T47D (cell line): ENCODE measurements at regions not wholly inside any gene's neighbourhood (a gene's known extent, or its start where the extent isn't known, plus 50 kb on each side); places are given as distances from the start of the nearest gene placed in this dataset.

ENCODE experiments used
- DNase-seq, 2 experiments: peaks; one replicate each; pipeline versions ENCODE4 v3.0.0 to v3.0.0-alpha.2; 2011 to 2012; ENCODE audit warnings: low read depth in 1 of 2, low spot score in 1 of 2
- JUND ChIP-seq: IDR thresholded peaks from 2 replicates; pipeline ENCODE4 v1.6.1; 2012; ENCODE audit warnings: low read depth
- in situ Hi-C: cut with HindIII; loops from 2 replicates; pipeline ENCODE4 v1.10.0; 2016; ENCODE audit warnings: low sequenced_read_pairs, low pct_unique_long_range_greater_than_20kb

DNA sequence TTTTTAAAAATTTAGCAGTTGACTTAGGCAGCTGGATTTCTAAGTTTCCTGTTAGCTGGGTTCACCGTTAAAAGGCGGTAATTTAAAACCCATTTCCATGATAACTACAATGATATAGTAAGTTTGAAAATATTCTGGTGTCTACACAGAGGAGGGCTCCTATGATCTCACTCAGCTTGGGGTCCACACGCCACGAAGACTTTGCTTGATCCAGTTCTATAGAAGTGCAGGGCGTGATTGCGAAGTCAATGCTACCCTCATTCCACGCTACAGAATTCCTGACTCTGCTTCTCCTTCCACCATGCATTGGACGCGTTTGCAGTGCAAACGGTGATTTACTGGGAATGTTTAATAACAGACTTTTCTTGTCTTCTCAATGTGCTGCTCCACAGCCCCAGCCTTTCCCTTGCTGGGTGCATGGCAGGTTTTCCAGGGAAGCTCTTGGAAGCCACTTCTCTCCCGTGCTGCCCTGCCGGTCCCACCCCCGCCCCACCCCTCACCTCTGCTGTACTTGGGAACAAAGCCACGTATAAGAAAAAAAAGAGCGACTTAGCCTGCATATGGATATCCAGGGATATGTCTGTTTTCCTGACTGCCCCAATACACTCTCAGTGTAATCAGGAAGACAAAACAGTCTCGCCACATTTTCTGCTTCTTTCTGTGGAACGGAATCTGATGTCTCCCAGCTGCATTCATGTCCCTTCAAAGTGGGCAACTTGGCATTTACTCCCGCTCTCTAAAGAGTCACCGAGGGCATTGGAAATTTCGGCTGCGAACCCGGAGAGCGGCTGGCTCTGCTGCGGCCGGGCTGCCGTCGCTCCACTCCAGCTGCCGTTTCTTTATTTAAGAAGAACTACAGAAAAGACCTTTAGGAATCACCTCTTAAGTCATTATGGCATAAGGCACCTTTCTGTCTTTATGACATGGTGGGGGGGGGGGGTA is 434.4 kb upstream of the MGMT start:
- in situ Hi-C loops: no loop called here
- no peak for DNase-seq
- TF ChIP-seq JUND: no peak

DNA sequence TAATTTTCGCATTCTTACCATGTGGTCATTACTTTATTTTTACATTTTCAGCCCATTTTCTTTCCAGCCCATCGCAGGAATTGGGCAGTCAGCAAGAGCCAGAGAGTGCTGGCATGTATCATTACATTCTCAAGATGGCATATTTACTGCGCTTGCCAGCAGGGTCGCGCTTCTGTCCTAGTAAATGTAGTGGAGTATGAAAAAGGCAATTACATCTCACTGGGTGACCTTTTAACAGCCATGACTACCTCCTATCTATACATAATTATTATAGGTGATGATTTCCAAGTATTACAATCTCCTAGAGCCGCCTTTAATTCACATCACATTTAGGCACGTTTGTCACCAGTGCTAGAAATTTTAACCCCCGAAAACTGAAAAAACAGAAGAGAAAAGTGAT is 433.7 kb upstream of the MGMT start:
- DNase-seq: no peak
- TF ChIP-seq JUND: no peak
- in situ Hi-C loops: no loop called here

DNA sequence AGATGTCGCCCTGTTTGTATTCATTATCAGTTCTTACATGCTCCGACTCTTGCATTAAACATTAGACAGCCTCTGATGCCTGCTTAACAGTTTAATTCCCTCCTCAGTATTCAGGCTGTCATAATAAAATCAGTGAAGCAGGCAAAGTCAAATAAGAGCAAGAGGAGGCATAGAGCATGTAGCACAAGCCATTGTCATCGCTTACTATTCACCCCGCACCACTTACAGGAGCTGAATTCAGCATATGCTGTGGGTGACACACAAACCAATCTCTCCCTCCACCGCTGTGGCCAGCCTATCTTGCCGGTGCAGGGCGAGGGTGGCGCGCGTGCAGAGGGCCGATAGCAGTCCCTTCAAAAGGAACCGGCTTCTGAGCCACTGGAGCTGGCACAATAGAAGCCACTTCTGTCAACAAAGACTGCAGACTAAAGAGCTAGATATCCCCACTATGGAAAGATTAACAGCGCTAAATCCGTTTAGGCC is 433.2 kb upstream of the MGMT start:
- in situ Hi-C loops: no loop called here
- TF ChIP-seq JUND: no peak
- no peak for DNase-seq

DNA sequence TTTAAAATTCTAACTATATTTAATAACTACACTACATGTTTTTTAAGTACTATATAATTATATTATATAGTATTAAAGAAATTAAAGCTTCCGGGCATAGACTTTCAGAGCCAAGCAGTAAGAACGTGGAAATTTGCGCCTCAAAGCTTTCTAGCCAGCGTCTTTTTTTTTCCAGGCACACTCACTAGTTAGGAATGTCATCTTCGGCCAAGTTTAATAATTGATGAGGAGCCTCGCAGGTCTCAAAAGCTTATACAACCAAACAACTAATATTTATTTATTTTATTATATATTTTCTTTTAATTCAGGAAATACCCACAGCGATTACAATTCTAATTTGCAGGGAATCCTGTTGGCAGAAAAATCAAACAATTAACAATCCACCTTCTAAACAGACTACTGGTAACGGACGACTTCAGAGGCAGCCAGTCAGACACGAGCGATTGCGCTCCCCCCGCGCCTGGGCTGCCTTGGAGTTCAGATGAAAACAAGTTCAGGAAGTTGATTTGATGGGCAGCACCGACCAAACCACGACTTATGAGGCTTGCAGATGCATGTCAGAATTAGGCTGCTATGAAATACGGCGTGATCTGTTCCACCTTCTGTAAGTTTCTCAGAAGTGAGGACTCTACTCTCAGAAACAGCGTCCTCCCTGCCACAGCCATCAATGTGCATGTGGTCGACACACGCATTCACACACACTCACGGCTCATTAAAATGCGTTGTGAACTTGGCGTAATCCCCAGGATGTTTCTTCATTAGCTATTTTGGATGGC is 431.8 kb upstream of the MGMT start:
- TF ChIP-seq JUND: no peak
- DNase-seq: no peak
- in situ Hi-C loops: no loop called here

DNA sequence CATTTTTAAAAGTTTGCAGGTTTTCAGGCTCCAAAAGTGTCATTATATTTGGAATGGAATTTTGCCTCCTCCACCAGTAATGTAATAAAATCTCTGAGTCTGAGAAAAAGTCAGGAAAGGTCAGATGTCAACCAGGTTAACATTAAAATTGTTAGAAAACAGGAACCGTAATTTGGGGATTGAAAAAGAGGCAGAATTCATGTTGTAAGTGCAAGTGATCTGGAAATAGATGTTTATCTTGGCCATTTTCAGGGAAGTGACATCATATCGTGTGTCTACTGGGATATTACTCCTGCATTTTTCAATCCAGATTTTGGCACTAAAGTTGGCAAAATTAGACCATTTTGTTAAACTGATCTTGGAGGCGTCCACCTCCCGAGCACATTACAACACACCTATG is 428.5 kb upstream of the MGMT start:
- TF ChIP-seq JUND: no peak
- in situ Hi-C loops: no loop called here
- DNase-seq: no peak

DNA sequence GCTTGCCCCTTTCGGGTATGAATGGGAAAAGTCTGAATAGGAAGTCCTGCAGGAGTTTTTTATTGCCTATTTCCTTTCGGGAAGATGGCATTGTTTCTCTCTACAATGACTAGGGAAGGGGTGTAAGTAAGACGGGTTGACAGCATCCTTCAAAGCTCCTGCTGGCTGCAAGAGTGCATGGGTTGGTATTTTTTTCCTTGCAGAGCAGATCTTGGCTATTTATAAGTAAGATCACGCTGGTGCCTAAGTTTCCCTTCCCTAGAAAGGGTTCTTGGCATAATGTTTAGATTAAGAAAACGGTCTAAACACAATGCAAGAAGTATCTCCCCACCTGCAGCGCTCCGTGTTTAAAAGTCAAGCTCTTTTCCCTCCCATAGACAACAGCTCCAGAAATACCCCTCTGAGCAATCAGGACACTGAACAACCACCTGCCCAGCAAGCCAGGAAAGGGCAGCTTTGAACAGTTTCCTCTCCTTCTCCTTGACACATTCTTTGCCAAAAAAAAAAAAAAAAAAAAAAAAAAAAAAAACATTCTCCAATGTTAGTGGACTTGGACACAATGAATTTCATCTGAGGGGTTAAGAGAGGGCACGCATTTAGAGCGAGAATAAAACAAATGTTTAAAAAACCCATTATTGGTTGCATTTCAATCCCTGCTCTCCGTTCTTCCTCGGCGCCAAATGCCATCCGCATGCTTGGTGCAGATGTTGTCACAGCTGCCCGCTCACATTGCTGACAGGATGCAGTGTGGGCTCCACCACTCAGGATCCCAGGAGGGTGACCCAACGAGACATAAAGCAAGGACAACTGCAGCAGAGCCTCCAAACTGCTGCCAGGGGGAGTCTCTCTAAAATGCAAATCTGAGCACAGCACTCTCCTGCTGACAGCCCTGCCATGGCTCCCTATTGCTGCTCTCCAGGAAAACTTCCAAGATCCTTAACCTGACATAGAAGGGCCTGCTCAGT is 427.4 kb upstream of the MGMT start:
- in situ Hi-C loops: no loop called here

DNA sequence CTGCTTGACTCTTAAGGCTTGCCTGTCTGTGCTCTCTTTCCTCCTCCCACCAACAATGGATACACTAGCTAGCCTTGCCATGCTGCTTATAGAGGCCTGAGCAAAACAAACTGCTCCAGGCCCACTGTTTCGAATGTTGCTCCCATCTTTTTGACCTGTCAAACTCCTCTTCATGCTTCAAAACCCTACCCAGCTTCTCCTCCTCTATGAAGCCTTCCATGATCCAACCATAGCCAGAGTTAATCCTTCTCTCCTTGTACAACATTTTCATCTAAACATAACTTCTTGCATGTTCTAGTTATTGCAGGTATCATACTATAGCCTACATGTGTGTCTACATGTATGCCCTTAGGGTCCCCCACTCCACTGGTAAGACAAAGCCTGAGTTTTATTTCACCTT is 426.7 kb upstream of the MGMT start:
- no peak for TF ChIP-seq JUND
- in situ Hi-C loops: no loop called here
- DNase-seq: no peak

More for the DNA sequence above, 427.4 kb upstream of the MGMT start:
- no peak for TF ChIP-seq JUND
- no peak for DNase-seq

DNA sequence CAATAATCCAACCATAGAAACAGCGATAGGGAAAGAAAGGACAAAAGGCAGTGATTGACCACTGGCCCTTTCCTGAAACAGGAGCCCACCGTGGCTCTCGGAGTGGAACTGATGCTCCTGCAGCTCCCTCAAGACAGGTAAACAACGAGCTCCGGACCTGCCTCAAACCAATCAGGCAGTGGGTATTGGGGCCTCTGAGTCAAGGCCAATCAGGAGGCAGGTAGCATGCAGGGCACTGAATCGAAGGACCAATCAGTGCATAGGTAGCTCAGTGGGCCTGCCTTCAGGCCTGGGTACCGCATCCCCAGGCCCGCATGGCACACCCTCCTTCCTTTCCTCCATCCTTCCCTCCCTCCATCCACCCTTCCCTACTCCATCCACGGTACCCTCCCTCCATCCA is 425.1 kb upstream of the MGMT start:
- TF ChIP-seq JUND: no peak
- in situ Hi-C loops: no loop called here
- no peak for DNase-seq

DNA sequence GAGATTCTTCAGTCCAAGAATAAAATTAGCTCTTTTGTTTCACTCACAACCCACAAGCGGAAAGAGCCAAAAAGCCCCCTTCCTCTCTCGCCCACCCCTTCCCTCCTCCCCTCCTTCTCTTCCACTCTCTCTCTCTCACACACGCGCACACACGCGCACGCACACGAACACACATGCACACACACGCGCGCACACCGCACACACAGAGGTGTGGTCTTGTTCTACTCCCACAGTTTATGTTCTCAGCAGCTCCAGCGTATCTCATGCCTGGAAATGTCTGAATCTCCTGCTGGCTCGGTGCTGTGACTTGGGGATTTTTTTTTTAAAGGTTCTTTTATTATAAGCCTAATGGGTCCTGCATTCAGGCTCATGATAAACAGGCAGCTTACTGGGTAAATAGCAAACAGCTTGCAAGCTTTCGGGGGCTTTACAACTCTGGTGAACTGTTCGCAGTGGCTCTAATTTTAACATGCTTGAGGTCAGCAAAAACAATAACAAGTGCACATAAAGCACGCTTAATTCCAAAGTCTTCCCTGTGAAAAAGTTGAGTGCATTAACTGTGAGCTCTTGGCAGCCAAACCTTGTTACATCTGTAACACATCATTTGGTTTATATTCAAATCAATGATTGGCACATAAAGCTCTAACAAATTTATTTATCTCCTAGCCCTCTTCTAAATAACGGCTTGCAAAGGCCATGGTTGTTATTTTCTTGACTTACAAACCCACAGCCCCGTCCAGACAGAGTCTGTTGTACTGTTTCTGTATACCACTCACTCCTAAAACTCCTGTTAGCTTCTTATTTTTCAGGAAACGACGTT is 424.1 kb upstream of the MGMT start:
- in situ Hi-C loops: no loop called here
- no peak for TF ChIP-seq JUND
- no peak for DNase-seq

DNA sequence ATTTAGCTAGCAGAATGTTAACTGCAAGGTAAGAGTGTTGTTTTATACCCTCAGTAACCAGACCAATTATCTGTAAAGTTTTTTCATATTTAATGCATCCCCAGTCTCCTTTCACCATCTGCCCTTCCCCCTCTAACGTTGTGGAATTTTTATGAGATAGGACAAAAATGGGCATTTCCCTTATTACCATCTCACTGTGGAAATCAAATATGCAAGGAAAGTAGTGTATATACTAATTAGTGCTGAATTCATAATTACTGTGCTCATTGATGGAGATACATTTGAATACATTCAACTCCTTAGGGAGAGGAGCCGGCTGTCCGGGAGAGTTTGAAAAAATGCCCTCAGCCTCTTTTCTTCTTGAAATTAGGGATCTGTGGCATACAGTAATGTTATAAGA is 423.4 kb upstream of the MGMT start:
- DNase-seq: no peak
- in situ Hi-C loops: no loop called here
- TF ChIP-seq JUND: no peak

DNA sequence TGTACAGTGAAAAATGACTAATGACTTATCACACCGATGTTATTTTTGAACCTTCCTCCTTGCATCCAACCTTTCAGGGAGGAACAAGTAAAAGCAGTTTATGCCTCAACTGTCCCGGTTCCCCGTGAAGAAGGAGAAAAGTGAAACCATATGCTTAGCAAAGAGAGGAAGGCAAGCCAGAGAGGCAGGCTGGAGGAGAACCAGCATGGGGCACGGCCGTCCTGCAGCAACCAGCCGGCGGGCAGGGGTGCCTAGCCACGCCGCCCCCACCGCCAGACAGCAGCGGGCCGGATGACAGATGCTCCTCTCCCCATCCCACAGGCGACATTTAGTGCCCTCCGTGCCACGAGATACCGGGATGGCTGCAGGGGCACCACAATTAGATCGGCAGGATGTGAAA is 421.4 kb upstream of the MGMT start:
- in situ Hi-C loops: no loop called here
- DNase-seq: no peak
- no peak for TF ChIP-seq JUND

DNA sequence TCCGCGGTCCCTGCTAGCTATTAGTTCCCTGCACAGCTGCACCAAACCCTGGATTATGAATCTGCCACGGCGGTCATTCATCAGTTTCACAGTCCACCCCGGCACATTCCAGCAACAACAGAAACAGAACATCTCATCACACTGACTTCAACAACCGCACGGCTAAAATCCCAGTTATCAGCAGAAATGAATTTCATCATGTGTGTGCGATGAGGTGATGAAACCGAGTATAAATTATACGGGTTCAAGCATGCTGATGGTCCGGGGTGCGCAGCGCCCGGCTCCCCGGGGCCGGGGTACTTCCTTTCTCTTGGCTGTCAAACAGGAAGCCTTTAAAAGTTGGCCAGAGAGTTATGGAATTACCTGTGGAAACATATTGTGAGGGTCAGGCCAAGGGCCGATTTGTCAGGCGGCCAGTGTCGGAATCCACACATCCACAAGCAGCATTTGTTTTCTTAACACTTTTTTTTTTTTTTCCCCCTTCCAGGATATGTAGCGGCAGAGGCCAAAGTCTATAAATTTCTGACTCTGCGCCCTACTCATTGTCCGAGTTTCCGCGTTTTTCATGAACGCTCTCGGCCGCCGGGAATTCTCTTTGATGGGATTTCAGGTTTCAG is 420.9 kb upstream of the MGMT start:
- TF ChIP-seq JUND: no peak
- in situ Hi-C loops: no loop called here
- DNase-seq: no peak
